NCI-H82 (cell line): ENCODE measurements at regions not wholly inside any gene's neighbourhood (a gene's known extent, or its start where the extent isn't known, plus 50 kb on each side); places are given as distances from the start of the nearest gene placed in this dataset.

Experiments used
- DNase-seq: peaks from one replicate; lab custom pipeline; 2025; lab: John Stamatoyannopoulos, UW

DNA sequence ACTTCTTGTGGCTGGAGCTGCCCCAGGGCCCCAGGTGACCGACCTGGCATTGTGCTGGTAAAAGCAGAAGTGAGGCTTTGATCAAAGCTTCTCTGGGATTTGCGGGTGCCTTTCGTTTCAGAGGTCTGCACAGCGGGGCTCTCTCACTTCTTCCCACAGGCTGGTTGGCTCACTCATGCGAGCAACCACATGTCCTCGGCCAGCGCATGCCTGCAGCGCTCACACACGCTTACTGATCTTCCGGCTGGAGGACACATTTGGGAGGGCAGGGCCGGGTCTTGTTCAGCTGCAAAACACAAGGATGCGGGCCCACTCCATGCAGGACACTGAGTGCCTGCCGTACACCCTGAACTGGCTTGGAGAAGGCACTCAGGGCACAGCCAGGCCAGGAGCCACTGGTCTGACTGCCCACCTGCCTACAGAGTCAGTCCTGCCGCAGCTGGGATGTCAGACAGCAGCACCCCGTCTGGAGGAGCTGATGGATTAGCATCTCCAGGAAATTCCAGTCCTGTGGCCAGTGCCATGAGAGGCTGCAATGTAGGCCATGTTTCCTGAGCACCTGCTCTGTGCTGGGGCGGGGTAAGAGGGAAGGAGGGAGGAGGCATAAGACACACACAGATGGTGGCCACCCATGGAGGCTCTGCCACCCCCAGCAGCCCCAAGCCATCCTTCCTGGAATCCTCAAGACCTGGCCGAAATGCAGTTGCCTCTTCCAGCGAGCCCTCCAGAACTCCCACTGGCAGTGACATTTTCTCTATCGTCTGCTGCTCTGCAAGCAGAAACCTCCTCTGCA is 1383.2 kb downstream of the BRD1 start:
- no peak for DNase-seq

DNA sequence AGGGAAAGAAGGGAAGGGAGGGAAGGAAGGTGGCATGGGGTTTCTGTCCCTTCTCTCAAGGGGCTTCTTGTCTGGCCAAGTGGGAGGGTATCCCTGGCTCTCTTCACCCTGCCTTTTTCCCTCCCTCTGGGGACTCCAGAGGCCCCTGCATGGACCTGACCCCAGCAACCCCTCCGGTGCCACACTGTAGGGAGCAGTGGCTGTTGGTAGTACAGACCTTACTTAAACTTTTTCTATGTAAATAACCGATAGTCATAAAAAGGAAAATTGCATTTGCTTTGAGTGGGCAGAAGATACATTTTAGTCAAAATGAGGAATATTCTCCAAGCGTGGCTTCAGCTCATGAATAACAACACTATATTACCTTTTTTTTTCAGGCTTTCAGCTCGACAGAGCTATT is 1384.0 kb downstream of the BRD1 start:
- DNase-seq: no peak

DNA sequence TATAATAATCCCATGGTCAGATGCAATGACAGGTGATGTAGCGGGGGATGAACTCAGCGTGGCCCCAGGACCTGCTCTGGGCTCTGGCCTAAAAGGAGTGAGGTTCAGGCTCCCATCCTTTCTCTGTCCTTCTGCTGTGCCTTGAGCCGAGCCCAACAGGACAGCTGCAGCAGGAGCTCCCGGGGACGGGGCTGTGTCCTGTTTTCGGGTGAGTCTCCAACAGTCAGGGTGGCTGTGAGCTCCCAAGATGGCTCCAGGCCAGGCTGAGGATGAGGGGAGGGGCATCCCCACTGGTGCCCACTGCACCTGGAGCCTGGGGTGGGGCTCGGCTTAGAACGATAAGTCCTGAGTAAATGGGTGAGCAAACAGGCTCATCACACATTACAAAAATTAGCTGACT is 1385.0 kb downstream of the BRD1 start:
- DNase-seq: no peak

DNA sequence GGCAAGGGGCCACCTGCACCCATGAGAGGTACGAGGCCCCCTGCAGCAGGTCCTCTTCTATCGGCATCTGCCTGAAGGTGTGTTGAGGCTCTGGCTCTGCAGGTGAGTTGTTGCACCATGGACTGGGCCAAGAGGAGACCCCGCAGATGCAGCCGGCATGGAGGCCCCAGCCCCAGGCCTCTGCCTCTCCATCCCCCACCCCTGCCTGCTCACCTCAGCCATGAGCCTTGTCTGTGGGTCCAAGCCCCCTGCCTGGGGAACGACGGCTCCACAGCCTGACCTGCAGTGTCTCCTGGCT is 1386.2 kb downstream of the BRD1 start:
- DNase-seq: no peak

DNA sequence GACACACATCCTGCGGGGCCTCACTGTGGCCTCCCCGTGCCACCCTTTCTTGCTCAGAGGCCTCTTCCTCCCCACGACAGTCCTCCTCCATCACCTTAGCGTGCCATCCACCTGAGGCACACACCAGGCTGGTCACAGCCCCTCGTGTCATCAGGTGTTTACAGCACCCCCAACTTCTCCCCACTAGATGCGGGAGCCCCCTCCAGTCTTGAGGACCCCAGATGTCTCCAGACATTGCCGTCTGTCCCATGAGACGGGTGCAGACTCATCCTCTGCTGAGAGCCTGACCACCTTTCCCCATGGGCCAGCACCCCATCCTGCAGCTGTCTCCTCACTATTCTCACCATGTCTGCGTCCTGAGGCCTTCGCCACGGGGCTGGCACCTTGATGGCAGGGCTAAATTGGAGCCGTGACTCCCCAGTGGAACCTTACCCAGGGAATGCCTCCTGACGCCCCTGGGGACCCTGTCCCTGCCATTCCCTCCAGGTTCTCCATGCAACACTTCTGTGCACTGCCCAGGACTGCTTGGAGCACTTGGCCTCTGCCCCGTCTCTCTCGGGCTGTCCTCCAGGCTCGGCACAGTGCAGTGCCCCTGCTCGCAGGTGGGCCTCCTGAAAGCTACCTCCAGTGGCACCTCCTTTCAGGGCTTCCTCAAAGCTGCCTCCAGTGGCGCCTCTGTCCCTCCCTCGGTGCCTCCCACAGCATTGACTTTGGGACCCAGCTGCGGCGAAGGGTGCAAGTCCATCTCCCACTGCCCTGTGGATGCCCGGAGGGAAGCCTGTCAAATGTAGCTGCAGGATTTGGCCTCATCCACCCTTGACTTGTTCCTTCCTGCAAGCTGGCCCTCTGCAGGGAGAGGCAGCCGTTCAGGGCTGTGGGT is 1386.8 kb downstream of the BRD1 start:
- no peak for DNase-seq

DNA sequence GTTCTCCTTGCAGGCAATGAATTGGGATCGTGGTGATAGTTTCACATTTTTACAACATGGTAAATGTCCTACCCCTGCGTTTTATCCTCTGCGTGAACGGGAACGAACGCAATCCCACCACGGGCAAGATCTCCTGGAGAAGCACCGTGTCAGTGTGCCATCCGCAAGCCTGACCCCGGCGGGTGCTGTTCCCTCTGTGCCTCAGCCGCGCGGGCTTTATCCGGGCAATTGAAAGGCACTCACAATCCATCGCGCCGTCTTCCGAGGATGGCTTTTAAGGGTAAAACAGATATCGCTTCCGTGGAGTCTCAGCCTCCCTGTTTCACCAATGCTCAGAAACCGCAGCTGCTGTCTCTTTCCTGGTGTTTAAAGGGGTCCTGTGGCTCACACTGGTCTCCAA is 1387.5 kb downstream of the BRD1 start:
- DNase-seq: no peak

DNA sequence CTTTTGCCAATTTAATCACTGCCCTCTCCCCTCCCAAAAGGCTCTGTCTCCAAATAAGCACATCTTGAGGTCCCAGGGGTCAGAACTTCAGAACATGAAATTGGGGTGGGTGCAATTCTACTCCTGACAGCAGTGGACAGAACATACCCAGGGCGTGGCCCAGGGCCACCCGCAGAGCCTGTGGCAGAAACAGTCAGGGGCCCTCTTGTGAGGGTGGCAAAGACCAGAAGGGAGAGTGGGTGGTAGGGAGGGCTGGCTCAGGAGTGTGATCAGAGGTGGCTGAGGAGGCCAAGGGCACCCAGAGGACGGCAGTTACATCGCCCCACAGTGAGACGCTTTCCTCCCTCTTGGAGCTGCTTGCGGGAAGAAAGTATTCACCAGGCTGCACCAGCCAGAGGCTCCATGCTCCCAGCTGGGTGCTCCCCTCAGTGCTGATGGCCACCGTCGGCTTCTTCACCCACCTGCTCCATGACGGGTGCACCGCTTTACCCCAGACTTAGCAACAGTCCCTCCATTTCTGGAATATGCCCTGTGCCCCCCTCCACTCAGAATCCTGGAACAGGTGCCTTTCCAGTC is 1388.0 kb downstream of the BRD1 start:
- DNase-seq: no peak

DNA sequence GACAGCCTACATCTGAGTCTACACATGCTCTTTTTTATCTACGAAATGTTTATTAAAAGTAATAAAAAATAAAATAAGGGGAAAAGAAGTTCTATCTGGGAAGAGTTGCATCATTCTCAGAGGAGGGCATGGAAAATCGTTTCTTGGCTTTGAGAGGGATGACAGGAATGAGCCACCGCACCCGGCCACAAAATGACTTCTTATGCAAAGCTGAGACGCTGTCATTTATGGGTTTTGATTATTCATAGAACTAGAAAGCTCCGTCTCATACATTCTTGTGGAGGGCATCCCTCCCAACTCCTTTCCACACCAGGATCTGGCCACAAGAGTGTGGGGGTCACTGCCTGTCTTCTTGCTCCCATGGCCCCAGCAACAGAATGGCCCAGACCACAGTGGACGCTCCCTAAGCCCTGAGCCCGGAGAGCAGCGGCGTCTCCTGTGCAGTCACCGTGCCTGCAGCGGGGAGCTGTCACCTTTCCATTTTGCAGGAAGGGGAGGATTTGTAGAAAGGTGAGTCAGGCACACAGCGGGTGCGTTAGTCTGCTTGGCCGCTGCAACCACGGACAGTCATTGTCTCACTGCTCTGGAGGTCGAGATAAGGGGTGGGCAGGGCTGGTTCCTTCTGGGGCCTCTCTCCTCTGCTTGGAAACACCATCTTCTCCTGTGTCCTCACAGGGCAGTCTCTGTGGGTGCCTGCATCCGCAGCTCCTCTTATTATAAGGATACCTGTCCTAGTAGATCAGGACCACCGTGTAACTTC is 1388.7 kb downstream of the BRD1 start:
- no peak for DNase-seq

DNA sequence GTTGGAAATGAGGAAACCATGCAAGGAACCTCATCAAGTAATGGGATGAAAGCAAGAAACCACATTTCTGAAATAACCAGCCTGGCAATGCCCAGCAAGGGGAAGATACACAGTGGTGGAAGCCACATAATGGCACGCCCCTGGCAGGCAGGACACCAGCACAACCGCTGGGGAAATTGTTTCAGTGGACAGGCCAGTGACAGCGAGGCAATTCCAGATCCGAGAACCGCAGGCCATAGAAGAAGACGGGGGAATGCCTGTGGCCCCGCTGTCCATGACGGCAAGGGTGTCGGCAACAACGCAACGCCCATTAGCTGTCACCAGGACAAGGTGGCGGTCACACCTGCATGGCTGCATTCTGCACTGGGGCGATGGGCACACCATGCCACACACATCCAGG is 1389.6 kb downstream of the BRD1 start:
- no peak for DNase-seq

DNA sequence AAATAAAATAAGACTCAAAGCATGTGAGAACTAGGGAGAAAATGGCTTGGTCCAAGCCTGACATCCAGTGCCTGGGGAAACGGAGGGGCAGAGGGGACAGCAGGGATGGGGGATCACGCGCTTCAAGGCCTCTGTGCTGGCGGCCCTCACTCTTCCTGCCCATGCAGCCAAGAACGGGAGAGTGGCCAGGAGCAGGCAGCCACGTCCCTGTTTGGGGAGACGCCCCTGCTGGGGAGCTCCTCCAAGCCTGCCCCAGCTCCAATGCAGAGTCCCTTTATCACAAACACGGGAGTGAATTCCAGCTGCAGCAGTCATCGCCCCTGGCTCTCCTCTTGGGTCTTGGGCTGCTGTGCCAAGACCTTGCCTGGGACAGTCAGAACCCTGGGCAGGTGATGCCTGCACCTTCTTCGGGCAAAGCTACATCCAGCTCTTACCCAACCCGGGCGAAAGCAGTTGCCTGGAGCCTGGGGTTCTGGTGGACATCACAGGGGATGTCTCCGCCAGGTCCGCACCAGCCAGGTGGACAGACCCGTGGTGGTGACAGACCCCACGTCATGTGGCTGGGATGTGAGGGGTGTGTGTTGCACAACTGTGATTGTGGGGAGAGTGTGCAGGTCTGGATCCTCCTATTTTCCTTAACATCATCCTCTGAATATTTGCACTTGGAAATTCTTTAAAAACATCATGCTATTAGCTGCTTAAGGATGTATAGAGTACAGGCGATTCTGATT is 1391.3 kb downstream of the BRD1 start:
- no peak for DNase-seq

DNA sequence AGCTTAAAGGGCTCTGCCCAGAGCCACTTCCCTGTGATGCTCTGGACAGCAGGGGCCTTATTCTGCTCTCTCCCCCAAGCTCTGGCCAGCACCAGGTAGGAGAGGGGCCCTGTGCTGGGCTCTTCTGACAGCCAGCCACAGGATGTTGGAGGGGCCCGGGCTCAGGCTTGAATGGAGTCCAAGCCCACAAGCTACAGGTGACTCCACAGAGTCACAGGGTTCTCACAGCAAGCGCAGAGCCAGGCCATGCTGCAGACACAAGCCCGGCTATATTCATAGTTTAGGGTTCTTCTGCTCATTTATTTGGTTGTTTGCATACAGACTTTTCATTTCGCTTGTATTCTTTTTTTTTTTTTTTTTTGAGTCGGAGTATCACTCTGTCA is 1392.8 kb downstream of the BRD1 start:
- no peak for DNase-seq

DNA sequence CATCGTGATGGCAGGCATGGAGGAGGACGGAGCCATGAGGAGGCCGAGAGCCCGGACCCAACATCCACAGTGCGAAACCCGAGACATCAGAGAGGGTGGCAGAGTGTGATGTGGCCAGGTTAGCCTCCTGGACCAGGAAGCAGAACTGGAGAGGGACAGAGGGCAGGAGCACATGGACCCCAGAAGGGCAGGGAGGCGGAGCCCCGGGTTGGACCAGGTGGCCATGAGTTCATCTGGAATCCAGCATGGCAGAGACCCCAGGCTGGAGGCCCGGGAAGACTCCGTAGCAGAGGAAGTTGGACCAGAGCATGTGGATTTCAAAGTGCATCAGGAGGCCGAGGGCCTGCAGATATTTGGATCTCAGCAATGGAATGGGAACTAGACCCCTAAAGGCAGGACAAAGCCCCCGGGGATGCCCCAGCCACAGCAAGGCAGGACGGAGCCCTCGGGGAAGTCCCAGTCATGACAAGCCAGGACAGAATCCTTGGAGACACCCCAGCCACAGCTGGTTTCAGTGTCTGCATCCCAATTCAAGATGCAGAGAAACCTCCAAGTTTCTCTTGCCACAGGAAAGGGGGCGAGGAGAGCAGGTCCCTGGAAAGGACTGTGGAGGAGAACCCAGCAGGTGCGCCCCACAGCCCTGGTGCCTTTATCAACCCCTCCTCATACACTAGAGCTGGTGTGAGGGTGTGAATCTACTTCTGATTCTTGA is 1393.4 kb downstream of the BRD1 start:
- DNase-seq: no peak

DNA sequence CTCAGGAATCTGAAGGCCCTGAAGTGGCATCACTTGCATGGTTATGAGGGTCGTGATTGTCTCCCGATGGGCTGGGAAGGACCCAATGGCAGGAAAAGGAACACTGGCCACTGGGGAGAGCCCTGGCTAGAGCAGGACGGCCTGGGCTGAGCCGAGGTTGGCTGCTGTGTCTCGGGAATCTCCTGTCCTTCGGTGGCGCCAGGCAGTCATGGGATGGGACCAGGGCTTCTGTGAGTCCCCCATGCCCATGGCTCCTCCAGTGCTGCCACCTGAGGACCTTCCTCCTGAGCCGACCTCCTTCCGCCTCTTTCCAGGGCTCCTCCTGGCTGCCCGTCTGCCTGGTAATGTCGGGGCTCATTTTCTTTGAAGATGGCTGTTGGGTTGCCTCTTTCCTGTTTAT is 1394.0 kb downstream of the BRD1 start:
- no peak for DNase-seq

DNA sequence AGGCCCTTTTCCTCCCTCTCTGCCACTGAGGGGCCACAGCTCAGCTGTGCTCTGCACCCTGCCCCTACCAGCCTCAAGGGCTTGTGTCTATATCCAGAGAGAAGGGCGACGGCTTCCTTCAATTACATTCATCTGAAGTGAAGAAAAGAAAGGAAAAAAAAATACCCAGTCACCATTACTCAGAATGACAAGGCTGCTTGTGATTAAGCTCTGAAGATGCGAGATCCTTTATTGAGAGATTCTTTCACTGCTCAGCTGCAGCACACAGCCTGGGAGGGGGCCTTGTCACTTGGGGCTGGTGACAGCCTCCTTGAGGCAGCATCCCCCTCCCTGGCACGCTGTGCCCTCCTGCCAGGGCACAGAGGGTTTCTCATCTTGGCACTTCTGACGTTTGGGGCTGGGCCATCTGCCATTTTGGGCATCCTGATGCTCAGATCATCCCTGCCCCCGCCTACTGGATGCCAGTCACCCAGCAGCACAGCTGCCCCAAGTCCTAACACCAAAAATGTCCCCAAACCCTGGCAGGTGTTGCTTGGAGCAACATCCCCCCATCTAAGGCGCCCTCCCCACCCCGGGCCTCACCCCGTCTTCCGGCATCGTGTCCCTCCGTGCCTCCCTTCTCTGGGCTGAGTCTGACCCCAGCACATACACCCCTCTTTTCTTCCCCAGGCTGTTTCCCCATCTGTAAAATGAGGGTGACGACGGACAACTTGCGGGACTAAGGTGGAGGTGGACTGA is 1394.7 kb downstream of the BRD1 start:
- DNase-seq: no peak

DNA sequence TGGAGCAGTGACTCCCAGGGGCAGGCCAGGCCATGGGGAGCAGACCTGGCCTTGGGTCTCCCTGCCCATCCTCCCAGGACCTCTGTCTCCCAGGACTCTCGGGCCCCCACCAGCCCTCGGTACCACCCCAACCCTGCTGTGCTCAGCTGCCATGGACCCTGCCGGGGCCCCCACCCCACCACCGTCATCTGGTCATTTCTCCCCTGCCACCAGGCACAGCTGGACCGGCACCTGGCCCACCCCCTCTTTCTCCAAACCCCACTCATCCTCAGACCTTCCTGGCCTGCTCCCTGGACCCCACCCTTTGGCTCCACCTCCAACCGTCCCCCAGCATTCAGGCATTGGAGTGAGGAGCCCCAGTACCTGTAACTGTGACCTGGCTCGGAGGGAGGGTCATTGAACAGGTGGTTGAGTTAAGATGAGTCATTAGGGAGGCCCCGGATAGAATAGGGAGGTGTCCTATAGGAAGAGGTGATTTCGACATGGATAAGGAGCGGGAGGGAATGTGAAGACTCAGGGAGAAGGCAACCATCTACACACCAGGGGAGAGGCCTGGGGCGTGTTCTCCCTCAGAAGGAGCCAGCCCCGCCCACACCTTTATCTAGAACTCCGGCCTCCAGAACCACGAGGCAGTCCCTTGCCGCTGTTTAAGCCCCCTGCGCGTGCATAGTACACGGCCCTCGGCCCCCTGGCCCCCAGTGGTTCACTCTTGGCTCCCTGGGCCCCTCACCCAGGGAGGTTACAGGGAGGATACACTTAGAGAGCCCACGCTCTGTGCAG is 1395.9 kb downstream of the BRD1 start:
- DNase-seq: no peak

DNA sequence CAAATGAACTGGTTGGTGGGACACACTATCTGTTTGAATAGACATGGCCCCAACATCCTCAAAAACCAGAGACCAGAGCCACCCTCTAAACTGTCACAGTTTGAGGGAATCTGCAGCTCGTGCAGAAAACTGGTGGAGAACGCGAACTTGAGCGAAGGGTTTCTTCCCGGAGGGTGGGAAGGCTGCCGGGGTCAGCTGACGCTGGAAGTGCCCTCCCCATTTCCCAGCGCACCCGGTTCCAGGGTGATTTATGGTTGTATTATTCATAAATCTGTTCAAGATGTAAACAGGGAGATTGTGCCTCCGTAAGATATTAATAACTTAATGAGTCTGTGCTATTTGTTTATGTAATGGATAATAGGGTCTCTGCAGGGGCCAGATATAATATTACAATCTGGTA is 1396.7 kb downstream of the BRD1 start:
- DNase-seq: no peak

DNA sequence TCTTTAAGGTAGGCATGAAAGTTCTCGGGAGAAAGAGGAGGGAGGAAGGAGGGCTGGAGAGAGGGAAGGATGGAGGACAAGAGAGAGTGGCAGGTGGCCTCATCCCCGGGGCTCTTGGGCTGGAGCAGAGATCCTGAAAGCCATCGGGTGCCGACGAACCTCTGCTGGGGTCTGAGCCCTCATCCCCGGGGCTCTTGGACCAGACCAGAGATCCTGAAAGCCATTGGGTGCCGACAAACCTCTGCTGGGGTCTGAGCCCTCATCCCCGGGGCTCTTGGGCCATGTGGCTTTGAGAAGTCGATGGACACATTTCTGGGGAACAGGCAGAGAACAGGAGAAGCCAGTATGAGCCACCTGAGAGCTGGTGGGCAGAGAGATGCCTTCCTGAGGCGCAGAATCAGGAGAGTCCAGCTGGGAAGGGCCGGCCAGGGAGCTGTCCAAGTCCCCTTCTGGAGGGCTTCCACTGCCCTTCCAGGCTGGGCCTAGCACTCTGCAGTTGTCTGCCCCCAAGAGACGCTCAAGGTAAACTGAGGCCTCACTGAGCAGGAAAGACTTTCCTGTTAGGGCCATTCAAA is 1398.1 kb downstream of the BRD1 start:
- no peak for DNase-seq

DNA sequence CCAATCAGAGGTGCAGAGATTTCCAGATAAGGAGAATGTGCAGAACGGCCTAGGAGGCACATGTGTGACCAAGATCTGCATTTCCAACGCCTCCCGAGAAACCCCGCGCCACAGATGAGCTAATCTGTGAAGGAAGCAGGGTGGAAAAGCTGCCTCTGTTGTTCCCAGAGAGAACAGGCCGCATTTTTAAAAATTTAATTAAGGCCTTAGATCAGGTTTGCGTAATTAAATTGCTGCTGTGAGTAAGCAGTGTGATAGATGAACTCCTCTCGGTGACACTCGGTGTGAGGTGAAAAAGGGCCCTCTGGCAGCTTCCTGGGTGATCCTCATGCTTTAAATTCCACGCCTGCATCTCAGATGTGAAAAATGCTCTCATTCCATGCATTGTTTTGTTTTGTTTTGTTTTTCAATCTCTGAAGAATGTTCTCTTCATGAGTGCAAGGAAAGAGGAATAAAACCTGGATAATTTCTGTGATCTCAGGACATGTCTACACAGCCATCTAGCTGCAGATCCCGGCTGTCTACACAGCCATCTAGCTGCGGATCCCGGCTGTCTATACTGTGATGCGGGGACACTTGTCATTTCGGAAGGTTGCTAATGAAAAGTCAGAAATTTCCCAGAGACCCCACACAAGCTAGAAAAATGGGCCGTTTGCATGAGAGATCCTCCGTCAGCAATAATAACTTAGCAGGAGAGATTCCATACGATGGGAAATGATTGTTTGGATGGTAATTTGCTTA is 1398.9 kb downstream of the BRD1 start:
- no peak for DNase-seq
